ENCODE measurements at regions not wholly inside any gene's neighbourhood (a gene's known extent, or its start where the extent isn't known, plus 50 kb on each side); places are given as distances from the start of the nearest gene placed in this dataset.

DNA sequence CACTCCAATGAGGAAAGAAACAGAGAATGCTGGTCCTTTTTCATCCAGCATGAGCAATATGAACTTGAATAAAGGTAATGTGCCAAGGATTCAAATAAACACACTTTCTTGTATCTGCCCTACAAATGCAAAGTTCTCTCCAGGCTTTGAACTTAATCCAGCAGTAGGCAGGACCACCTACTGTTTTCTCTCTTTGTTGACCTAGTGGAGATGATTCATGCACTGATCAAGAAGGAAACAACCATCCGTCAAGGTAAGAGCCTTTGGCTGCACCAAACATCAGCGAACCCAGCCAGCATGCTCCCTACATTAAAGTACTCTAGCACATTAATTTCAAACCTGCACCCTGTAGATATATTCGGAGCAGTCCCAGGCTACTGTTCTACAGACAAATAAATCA is 489.3 kb downstream of the GALC start (continued):
- TF ChIP-seq, protein P1, sequence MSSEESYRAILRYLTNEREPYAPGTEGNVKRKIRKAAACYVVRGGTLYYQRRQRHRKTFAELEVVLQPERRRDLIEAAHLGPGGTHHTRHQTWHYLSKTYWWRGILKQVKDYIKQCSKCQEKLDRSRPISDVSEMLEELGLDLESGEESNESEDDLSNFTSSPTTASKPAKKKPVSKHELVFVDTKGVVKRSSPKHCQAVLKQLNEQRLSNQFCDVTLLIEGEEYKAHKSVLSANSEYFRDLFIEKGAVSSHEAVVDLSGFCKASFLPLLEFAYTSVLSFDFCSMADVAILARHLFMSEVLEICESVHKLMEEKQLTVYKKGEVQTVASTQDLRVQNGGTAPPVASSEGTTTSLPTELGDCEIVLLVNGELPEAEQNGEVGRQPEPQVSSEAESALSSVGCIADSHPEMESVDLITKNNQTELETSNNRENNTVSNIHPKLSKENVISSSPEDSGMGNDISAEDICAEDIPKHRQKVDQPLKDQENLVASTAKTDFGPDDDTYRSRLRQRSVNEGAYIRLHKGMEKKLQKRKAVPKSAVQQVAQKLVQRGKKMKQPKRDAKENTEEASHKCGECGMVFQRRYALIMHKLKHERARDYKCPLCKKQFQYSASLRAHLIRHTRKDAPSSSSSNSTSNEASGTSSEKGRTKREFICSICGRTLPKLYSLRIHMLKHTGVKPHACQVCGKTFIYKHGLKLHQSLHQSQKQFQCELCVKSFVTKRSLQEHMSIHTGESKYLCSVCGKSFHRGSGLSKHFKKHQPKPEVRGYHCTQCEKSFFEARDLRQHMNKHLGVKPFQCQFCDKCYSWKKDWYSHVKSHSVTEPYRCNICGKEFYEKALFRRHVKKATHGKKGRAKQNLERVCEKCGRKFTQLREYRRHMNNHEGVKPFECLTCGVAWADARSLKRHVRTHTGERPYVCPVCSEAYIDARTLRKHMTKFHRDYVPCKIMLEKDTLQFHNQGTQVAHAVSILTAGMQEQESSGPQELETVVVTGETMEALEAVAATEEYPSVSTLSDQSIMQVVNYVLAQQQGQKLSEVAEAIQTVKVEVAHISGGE (CRISPR knock-in tag; IDR thresholded peaks at IDR 0.05), result no peak
- TF ChIP-seq POLR2AphosphoS2 (IDR thresholded peaks at IDR 0.05; ENCODE audit: low read depth, low read length) (no peak), CREB1 (IDR thresholded peaks at IDR 0.05; ENCODE audit: low read depth) (no peak)

- Histone ChIP-seq H3K27ac (ENCODE audit: control insufficient read depth, insufficient read depth) (no peak overlapping the region), H3K4me2 (ENCODE audit: control insufficient read depth, insufficient read depth) (no peak overlapping the region), H3K4me1 (ENCODE audit: control insufficient read depth, insufficient read depth, low read length) (no peaks in the 10 kb centered on the region), H3K9me3 (replicated peaks; ENCODE audit: control insufficient read depth, insufficient read depth, low read length) (no peaks in the 10 kb centered on the region), H2AFZ (ENCODE audit: control insufficient read depth, low read depth, low read length) (no peak overlapping the region), H3K4me3 (no peak overlapping the region), H4K20me1 (ENCODE audit: control insufficient read depth, insufficient read depth) (no peaks in the 10 kb centered on the region), H3K79me2 (ENCODE audit: control insufficient read depth, insufficient read depth, low read length) (no peaks in the 10 kb centered on the region), H3K36me3 (ENCODE audit: control insufficient read depth in 2 of 2, insufficient read depth in 2 of 2, low read length in 1 of 2) (no peaks in the 10 kb centered on the region), H3K9ac (ENCODE audit: control insufficient read depth, insufficient read depth, low read length) (no peak overlapping the region), H3K27me3 (replicated peaks in 1 of 2; ENCODE audit: control insufficient read depth in 2 of 2, insufficient read depth in 2 of 2, low read length in 1 of 2) (no peaks in the 10 kb centered on the region)
- no peak for DNase-seq (ENCODE audit: low read depth, low spot score)
- no peak for ATAC-seq
- SMC1A ChIA-PET (ENCODE audit: uncharacterized antibody, unreplicated experiment), result no interaction called here
- intact Hi-C loops (cut with micrococcal nuclease; ENCODE audit: unreplicated experiment) (no loop called here), in situ Hi-C loops (cut with MboI) (no loop called here)
- CTCF ChIA-PET, result interaction anchor here (1.6 kb wide), 1 partner anchor 9 kb away, joined by 4 read pairs; no protein-coding TSS in a partner anchor
- TF ChIP-seq EGR1 (IDR thresholded peaks at IDR 0.05; ENCODE audit: borderline replicate concordance in 1 of 2, low read depth in 2 of 2, low read length in 2 of 2) (no peak), MTA2 (IDR thresholded peaks at IDR 0.05; ENCODE audit: low read depth) (no peak), NFYA (IDR thresholded peaks at IDR 0.05; ENCODE audit: borderline replicate concordance, low read depth, low read length) (no peak), FOS (IDR thresholded peaks at IDR 0.05; ENCODE audit: borderline replicate concordance, extremely low read depth, insufficient read length) (no peak), CHD1 (IDR thresholded peaks at IDR 0.05; ENCODE audit: low read depth, low read length) (no peak), E2F4 (IDR thresholded peaks at IDR 0.05; ENCODE audit: low read depth, low read length) (no peak), SREBF1 (IDR thresholded peaks at IDR 0.05; ENCODE audit: low read length) (no peak), NR2C1 (IDR thresholded peaks at IDR 0.05) (no peak), YY1 (IDR thresholded peaks at IDR 0.05; ENCODE audit: low read depth, low read length) (no peak), ZNF622 (IDR thresholded peaks at IDR 0.05) (no peak), HDAC6 (IDR thresholded peaks at IDR 0.05; ENCODE audit: unreplicated experiment) (no peak)
- TF ChIP-seq, protein P2, sequence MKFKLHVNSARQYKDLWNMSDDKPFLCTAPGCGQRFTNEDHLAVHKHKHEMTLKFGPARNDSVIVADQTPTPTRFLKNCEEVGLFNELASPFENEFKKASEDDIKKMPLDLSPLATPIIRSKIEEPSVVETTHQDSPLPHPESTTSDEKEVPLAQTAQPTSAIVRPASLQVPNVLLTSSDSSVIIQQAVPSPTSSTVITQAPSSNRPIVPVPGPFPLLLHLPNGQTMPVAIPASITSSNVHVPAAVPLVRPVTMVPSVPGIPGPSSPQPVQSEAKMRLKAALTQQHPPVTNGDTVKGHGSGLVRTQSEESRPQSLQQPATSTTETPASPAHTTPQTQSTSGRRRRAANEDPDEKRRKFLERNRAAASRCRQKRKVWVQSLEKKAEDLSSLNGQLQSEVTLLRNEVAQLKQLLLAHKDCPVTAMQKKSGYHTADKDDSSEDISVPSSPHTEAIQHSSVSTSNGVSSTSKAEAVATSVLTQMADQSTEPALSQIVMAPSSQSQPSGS (IDR thresholded peaks at IDR 0.05; ENCODE audit: low read length), result no peak
- WGBS (ENCODE audit: insufficient coverage, insufficient replicate concordance, low lambda C conversion rate, missing lambda C conversion rate), result 2% methylated on average over 3 of the region's 3 CpGs
- RAD21 ChIA-PET (ENCODE audit: unreplicated experiment), result no interaction called here
- POLR2A ChIA-PET, result no interaction called here
- no TSS peak for BruUV-seq (replicated peaks)
- no peak for FAIRE-seq
Measured at GRCh38 chr14:87497301-87497700, 495.7 kb downstream of the GALC start.
